ENCODE measurements at regions not wholly inside any gene's neighbourhood (a gene's known extent, or its start where the extent isn't known, plus 50 kb on each side); places are given as distances from the start of the nearest gene placed in this dataset.

DNA sequence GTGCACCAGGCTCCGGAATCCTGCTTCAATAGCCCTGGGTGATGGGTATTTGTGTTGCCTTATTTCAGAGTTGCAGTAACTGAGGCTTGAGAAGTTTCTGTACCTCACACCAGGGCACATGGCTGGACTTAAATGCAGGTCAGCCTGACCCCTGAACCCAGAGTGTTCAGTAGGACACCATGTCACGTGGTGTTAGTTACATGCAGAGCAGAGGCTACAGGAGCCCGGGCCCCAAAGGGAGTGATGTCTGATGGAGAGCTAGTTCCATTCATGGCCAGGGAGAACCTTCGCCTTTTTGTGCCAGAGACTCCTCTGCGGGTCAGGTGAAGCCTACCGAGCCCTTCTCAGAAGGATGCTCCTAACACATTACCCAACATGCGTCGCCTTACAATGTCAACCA lies 161.4 kb upstream of the CST7 start:
- Histone ChIP-seq H3K4me3 (no peak overlapping the region), H3K27me3 (peaks cover 0 to 7% (median 0%) of the 10 kb centered on the region in 4 donors), H3K9me3 (no peaks in the 10 kb centered on the region), H3K4me1 (peaks cover 0 to 2% (median 0%) of the 10 kb centered on the region in 3 donors), H3K27ac (no peak overlapping the region), H3K36me3 (no peaks in the 10 kb centered on the region)
- DNase-seq = no peak
- TF ChIP-seq CTCF (IDR thresholded peaks at IDR 0.05) (no peak), POLR2A (IDR thresholded peaks at IDR 0.05) (no peak)
- intact Hi-C loops (cut with DNase I) = loop anchor here (10.0 kb wide), 1 partner anchor 327 kb away; no protein-coding TSS in a partner anchor
- 69 to 87% methylated on average over 5 to 8 of the region's 8 CpGs for WGBS, 2 donors

GRCh38 chr20:24789877-24790276 lies 159.2 kb upstream of the CST7 start:
- H3K4me1 ChIP-seq = no peaks in the 10 kb centered on the region
- peaks cover 0 to 7% (median 0%) of the 10 kb centered on the region in 4 donors for H3K27me3 ChIP-seq
- no peak for DNase-seq
- 64 to 70% methylated on average over 2 to 3 of the region's 4 CpGs for WGBS, 2 donors
- intact Hi-C loops (cut with DNase I) = loop anchor here (10.0 kb wide), 1 partner anchor 325 kb away; no protein-coding TSS in a partner anchor
- H3K36me3 ChIP-seq = no peaks in the 10 kb centered on the region
- no peak overlapping the region for H3K4me3 ChIP-seq
- TF ChIP-seq CTCF (IDR thresholded peaks at IDR 0.05) (no peak), POLR2A (IDR thresholded peaks at IDR 0.05) (no peak)
- H3K27ac ChIP-seq = no peak overlapping the region
- H3K9me3 ChIP-seq = no peaks in the 10 kb centered on the region

GRCh38 chr20:24790746-24791283 lies 158.3 kb upstream of the CST7 start:
- H3K4me1 ChIP-seq = no peaks in the 10 kb centered on the region
- no peak for TF ChIP-seq CTCF (IDR thresholded peaks at IDR 0.05)
- H3K9me3 ChIP-seq = no peaks in the 10 kb centered on the region
- H3K36me3 ChIP-seq = no peaks in the 10 kb centered on the region
- intact Hi-C loops (cut with DNase I) = no loop called here
- no peak overlapping the region for H3K27ac ChIP-seq
- WGBS, 2 donors = 70 to 72% methylated on average over 9 to 12 of the region's 13 CpGs
- no peak overlapping the region for H3K4me3 ChIP-seq
- DNase-seq = no peak
- H3K27me3 ChIP-seq = peaks cover 0 to 7% (median 0%) of the 10 kb centered on the region in 4 donors

GRCh38 chr20:24791953-24792352 lies 157.1 kb upstream of the CST7 start:
- no peaks in the 10 kb centered on the region for H3K9me3 ChIP-seq
- no peak for TF ChIP-seq CTCF (IDR thresholded peaks at IDR 0.05)
- TF ChIP-seq POLR2A (IDR thresholded peaks at IDR 0.05) = no peak
- WGBS, 2 donors = 100% methylated on average over 1 of the region's 2 CpGs; no CpG with 5 or more reads in 1 of the 2 donors
- H3K27me3 ChIP-seq = peaks cover 0 to 7% (median 0%) of the 10 kb centered on the region in 4 donors
- no peaks in the 10 kb centered on the region for H3K4me1 ChIP-seq
- intact Hi-C loops (cut with DNase I) = no loop called here
- no peak overlapping the region for H3K27ac ChIP-seq
- DNase-seq = no peak
- H3K4me3 ChIP-seq = no peak overlapping the region
- no peaks in the 10 kb centered on the region for H3K36me3 ChIP-seq

DNA sequence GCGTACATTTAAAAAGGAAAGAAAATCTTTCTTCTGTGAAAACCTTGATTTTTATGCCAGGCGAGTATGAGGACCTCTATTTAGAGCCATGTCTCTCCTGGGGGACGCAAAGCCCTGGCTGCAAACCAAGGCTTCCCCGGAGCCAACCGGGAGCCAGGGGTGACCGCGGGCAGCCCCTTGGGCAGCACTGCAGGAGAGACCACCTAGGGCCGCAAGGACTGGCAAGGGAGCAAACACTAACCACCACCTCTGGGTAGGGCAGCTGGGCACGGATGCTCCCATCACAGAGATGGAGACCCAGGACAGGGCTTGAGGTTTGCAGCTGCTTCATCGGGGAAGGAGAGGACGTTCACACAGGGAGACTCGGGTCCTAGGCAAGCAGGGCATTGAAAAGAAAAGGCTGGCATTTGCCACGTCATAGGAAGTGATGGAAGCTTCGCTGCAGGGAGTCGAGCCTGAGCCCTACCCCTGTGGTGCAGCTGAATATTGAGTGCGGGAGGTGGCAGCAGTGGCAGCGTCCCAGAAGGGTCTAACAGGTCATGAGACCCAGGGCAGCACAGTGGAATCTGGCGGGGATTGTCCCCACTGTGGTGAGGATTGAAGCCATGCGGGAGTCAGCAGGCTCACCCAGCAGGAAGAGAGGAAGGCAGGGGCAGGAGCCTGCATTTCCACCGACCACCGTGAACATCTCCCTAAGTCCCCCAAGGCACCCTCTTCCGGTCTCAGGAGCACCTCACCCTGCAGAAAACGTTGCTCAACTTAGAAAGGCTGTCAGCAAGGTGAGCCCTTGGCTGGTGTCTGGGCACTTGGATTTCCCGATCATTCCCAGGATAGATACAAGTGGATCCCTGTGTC lies 156.2 kb upstream of the CST7 start:
- Histone ChIP-seq H3K4me3 (no peak overlapping the region), H3K9me3 (no peaks in the 10 kb centered on the region), H3K27ac (no peak overlapping the region), H3K36me3 (no peaks in the 10 kb centered on the region), H3K4me1 (no peaks in the 10 kb centered on the region), H3K27me3 (peaks cover 0 to 7% (median 0%) of the 10 kb centered on the region in 4 donors)
- DNase-seq = no peak
- WGBS, 2 donors = 83 to 86% methylated on average over 14 to 21 of the region's 24 CpGs
- TF ChIP-seq CTCF (IDR thresholded peaks at IDR 0.05) = no peak
- intact Hi-C loops (cut with DNase I) = no loop called here

Data from esophagus squamous epithelium (tissue), 5 donors.